H1 (cell line): ENCODE measurements at regions not wholly inside any gene's neighbourhood (a gene's known extent, or its start where the extent isn't known, plus 50 kb on each side); places are given as distances from the start of the nearest gene placed in this dataset.

Experiments
- CTCF ChIA-PET: fragments of 300-600 bp; sonication (Branson Sonifier 250); formaldehyde crosslinking; loops from one replicate; lab custom pipeline; 2021; ENCODE audit not compliant: partially characterized antibody; lab: Charles Lee
- POLR2A ChIA-PET: fragments of 300-600 bp; sonication (Branson Sonifier 250); formaldehyde crosslinking; loops from one replicate; lab custom pipeline; 2021; ENCODE audit warnings: inconsistent platforms; ENCODE audit not compliant: partially characterized antibody; lab: Charles Lee
- DNase-seq, 2 experiments: peaks; one replicate each; pipeline versions ENCODE4 v3.0.0 to v3.0.0-alpha.2; 2010 to 2022; ENCODE audit warnings: low spot score in 2 of 2, low read depth in 1 of 2, mixed read lengths in 1 of 2
- FAIRE-seq: peaks from 2 replicates; lab custom pipeline; 2011; peaks lifted over from hg19 to GRCh38; lab: Jason Lieb, UNC
- H2AFZ ChIP-seq: 2 replicates; pipeline ENCODE4 v1.8.1; 2012; ENCODE audit warnings: low read length, inconsistent platforms
- H2AK5ac ChIP-seq: 2 replicates; pipeline ENCODE4 v1.6.1; 2013; ENCODE audit warnings: low read depth, low read length
- H2BK120ac ChIP-seq: replicated peaks from 2 replicates; pipeline ENCODE3; 2013; ENCODE audit warnings: low read depth, low read length, inconsistent platforms
- H2BK12ac ChIP-seq: 2 replicates; pipeline ENCODE4 v1.6.1; 2013; ENCODE audit warnings: low read depth, low read length
- H2BK15ac ChIP-seq: 2 replicates; pipeline ENCODE4 v1.6.1; 2013; ENCODE audit warnings: low read length
- H2BK20ac ChIP-seq: 2 replicates; pipeline ENCODE4 v1.6.1; 2013; ENCODE audit warnings: low read length
- H2BK5ac ChIP-seq: 2 replicates; pipeline ENCODE4 v1.6.1; 2013; ENCODE audit warnings: low read depth, low read length
- H3K14ac ChIP-seq: 2 replicates; pipeline ENCODE4 v1.6.1; 2013; ENCODE audit warnings: inconsistent platforms; ENCODE audit not compliant: insufficient read length
- H3K18ac ChIP-seq: 2 replicates; pipeline ENCODE4 v1.6.1; 2013; ENCODE audit warnings: low read length; ENCODE audit errors: extremely low read depth
- H3K23ac ChIP-seq: 2 replicates; pipeline ENCODE4 v1.6.1; 2013; ENCODE audit warnings: inconsistent platforms; ENCODE audit not compliant: insufficient read length
- H3K23me2 ChIP-seq: 2 replicates; pipeline ENCODE4 v1.6.1; 2013; ENCODE audit warnings: low read depth, low read length
- H3K27ac ChIP-seq: 2 replicates; pipeline ENCODE4 v1.6.1; 2011; ENCODE audit warnings: low read depth, low read length, inconsistent platforms
- H3K27me3 ChIP-seq, 4 experiments: replicated peaks in 1 of 4; 1 replicate in 1 of 4; 2 replicates in 3 of 4; pipeline versions ENCODE4 v1.6.1 to v1.8.1; 2011 to 2013; ENCODE audit warnings: low read length in 3 of 4, mild to moderate bottlenecking in 3 of 4, inconsistent platforms in 2 of 4, mixed read lengths in 2 of 4, moderate library complexity in 1 of 4; ENCODE audit not compliant: control insufficient read depth in 3 of 4, insufficient read depth in 3 of 4; ENCODE audit errors: extremely low read depth in 1 of 4
- H3K36me3 ChIP-seq, 4 experiments: 2 replicates each; pipeline versions ENCODE4 v1.6.1 to v1.8.1; 2011 to 2013; ENCODE audit warnings: mild to moderate bottlenecking in 4 of 4, low read length in 3 of 4, moderate library complexity in 2 of 4, control low read depth in 1 of 4, inconsistent platforms in 1 of 4; ENCODE audit not compliant: insufficient read depth in 4 of 4, control insufficient read depth in 2 of 4
- H3K4ac ChIP-seq: replicated peaks from 2 replicates; pipeline ENCODE3; 2013; ENCODE audit warnings: low read length, low read depth, mixed read lengths, inconsistent platforms; ENCODE audit not compliant: insufficient read length
- H3K4me1 ChIP-seq, 4 experiments: replicated peaks in 1 of 4; 1 replicate in 1 of 4; 2 replicates in 3 of 4; pipeline versions ENCODE4 v1.6.1 to v1.8.1; 2011 to 2013; ENCODE audit warnings: low read length in 3 of 4, inconsistent platforms in 2 of 4, mixed read lengths in 1 of 4; ENCODE audit not compliant: insufficient read depth in 4 of 4, control insufficient read depth in 3 of 4
- H3K4me2 ChIP-seq, 2 experiments: 2 replicates each; pipeline versions ENCODE4 v1.6.1 to v1.8.1; 2011 to 2013; ENCODE audit warnings: low read depth in 2 of 2, low read length in 2 of 2, control low read depth in 1 of 2, inconsistent platforms in 1 of 2, mild to moderate bottlenecking in 1 of 2; ENCODE audit not compliant: insufficient read depth in 1 of 2
- H3K4me3 ChIP-seq, 4 experiments: fragments of 200-600, 300-600 bp in 1 of 4; sonication (generic), shearing (Covaris generic), sonication (Bioruptor Twin) in 1 of 4; 2 replicates each; pipeline versions ENCODE4 v1.5.1 to v1.8.1; 2011 to 2016; ENCODE audit warnings: low read length in 4 of 4, low read depth in 3 of 4, control low read depth in 2 of 4, inconsistent platforms in 2 of 4, mild to moderate bottlenecking in 2 of 4, mixed read lengths in 1 of 4, moderate library complexity in 1 of 4; ENCODE audit not compliant: insufficient read depth in 2 of 4; ENCODE audit errors: extremely low read depth in 1 of 4
- H3K56ac ChIP-seq: replicated peaks from 2 replicates; pipeline ENCODE3; 2013; ENCODE audit warnings: low read depth, mild to moderate bottlenecking, mixed read lengths, low read length, inconsistent platforms; ENCODE audit not compliant: insufficient read length
- H3K79me1 ChIP-seq: 2 replicates; pipeline ENCODE4 v1.6.1; 2013; ENCODE audit warnings: low read depth, low read length, control low read depth
- H3K79me2 ChIP-seq, 2 experiments: 2 replicates each; pipeline versions ENCODE4 v1.6.1 to v1.8.1; 2012 to 2013; ENCODE audit warnings: low read length in 2 of 2, mild to moderate bottlenecking in 2 of 2, inconsistent platforms in 1 of 2; ENCODE audit not compliant: insufficient read depth in 2 of 2, control insufficient read depth in 1 of 2
- H3K9ac ChIP-seq, 4 experiments: replicated peaks in 1 of 4; 1 replicate in 1 of 4; 2 replicates in 3 of 4; pipeline versions ENCODE4 v1.6.1 to v1.8.1; 2011 to 2013; ENCODE audit warnings: low read depth in 3 of 4, low read length in 3 of 4, control low read depth in 2 of 4, mild to moderate bottlenecking in 2 of 4, moderate library complexity in 2 of 4, inconsistent platforms in 1 of 4; ENCODE audit errors: extremely low read depth in 1 of 4
- H3K9me3 ChIP-seq, 2 experiments: 2 replicates each; pipeline versions ENCODE4 v1.6.1 to v1.8.1; 2012 to 2013; ENCODE audit warnings: mild to moderate bottlenecking in 2 of 2, moderate library complexity in 2 of 2, control low read depth in 1 of 2, inconsistent platforms in 1 of 2, low read depth in 1 of 2, low read length in 1 of 2, mixed read lengths in 1 of 2; ENCODE audit not compliant: insufficient read depth in 2 of 2
- H4K20me1 ChIP-seq, 2 experiments: replicated peaks in 1 of 2; 2 replicates each; pipeline versions ENCODE3 to v1.8.1; 2011 to 2013; ENCODE audit warnings: inconsistent platforms in 2 of 2, low read length in 2 of 2, mild to moderate bottlenecking in 1 of 2; ENCODE audit not compliant: insufficient read depth in 2 of 2, control insufficient read depth in 1 of 2
- H4K5ac ChIP-seq: 2 replicates; pipeline ENCODE4 v1.6.1; 2013; ENCODE audit warnings: low read length, low read depth, mixed read lengths, inconsistent platforms; ENCODE audit not compliant: insufficient read length
- H4K8ac ChIP-seq: 2 replicates; pipeline ENCODE4 v1.8.0; 2013; ENCODE audit warnings: mild to moderate bottlenecking, moderate library complexity, low read length, inconsistent platforms; ENCODE audit not compliant: insufficient read depth; ENCODE audit errors: extremely low read depth
- H4K91ac ChIP-seq: replicated peaks from 2 replicates; pipeline ENCODE3; 2013; ENCODE audit warnings: low read length, mixed read lengths, inconsistent platforms; ENCODE audit not compliant: insufficient read length
- CREB1 ChIP-seq: IDR thresholded peaks from 2 replicates; pipeline ENCODE4 v1.6.1; 2012; ENCODE audit warnings: inconsistent platforms
- JUND ChIP-seq: IDR thresholded peaks from 2 replicates; pipeline ENCODE4 v1.6.1; 2011; ENCODE audit warnings: mild to moderate bottlenecking, improper control_type of control experiment, low read length
- SIN3A ChIP-seq, 2 experiments: IDR thresholded peaks in 1 of 2; conservative IDR thresholded peaks in 1 of 2; 2 replicates each; pipeline ENCODE4 v1.6.1; 2011 to 2012; ENCODE audit warnings: low read length in 2 of 2, improper control_type of control experiment in 1 of 2, low read depth in 1 of 2, mild to moderate bottlenecking in 1 of 2
- SP4 ChIP-seq: IDR thresholded peaks from 2 replicates; pipeline ENCODE4 v1.6.1; 2012; ENCODE audit warnings: low read length, inconsistent platforms
- TBP ChIP-seq: IDR thresholded peaks from 2 replicates; pipeline ENCODE4 v1.6.1; 2011; ENCODE audit warnings: low read depth, low read length, improper control_type of control experiment
- WGBS, 2 experiments: shearing (Covaris generic) in 1 of 2; methylation state at CpG; one replicate each; pipeline versions ENCODE4 v1.1.6 to v1.1.7; 2013 to 2015; ENCODE audit warnings: low lambda C conversion rate in 2 of 2, mixed read lengths in 2 of 2, inconsistent platforms in 1 of 2, low coverage in 1 of 2, missing lambda C conversion rate in 1 of 2; ENCODE audit not compliant: insufficient replicate concordance in 2 of 2, insufficient coverage in 1 of 2, insufficient read length in 1 of 2; ENCODE audit errors: extremely low coverage in 1 of 2, missing lambda C conversion rate in 1 of 2; 5-methylcytosine and 5-hydroxymethylcytosine counted together

GRCh38 chr16:5709889-5710288, 612.3 kb upstream of the EEF2KMT start:
- Histone ChIP-seq H3K36me3 (no peaks in the 10 kb centered on the region), H3K4me1 (no peaks in the 10 kb centered on the region), H2BK12ac (no peak overlapping the region), H4K5ac (no peak overlapping the region), H3K4me3 (no peak overlapping the region), H2AK5ac (no peak overlapping the region), H3K4ac (no peak overlapping the region), H3K23ac (no peak overlapping the region), H3K79me2 (no peaks in the 10 kb centered on the region), H3K9me3 (no peaks in the 10 kb centered on the region), H3K14ac (no peak overlapping the region), H4K20me1 (peaks cover 0 to 2% of the 10 kb centered on the region in 2 experiments), H3K27me3 (no peaks in the 10 kb centered on the region), H4K8ac (no peak overlapping the region), H3K18ac (no peak overlapping the region), H2AFZ (no peak overlapping the region), H2BK120ac (no peak overlapping the region), H3K56ac (no peak overlapping the region), H3K4me2 (no peak overlapping the region), H3K23me2 (no peaks in the 10 kb centered on the region), H2BK5ac (no peak overlapping the region), H3K27ac (no peak overlapping the region), H2BK15ac (no peak overlapping the region), H3K79me1 (no peaks in the 10 kb centered on the region), H2BK20ac (no peak overlapping the region), H3K9ac (no peak overlapping the region), H4K91ac (no peak overlapping the region)
- TF ChIP-seq TBP (no peak), SP4 (no peak), SIN3A (conservative IDR thresholded peaks at IDR 0.05 in 1 of 2, IDR thresholded peaks at IDR 0.05 in 1 of 2; ENCODE audit: low read depth in 1 of 2, low read length in 2 of 2) (peak in 1 of 2 experiments; percentile 44; a peak in 1 of 4 replicates), JUND (no peak), CREB1 (no peak)
- ChIA-PET CTCF (interaction anchor here (1.2 to 1.4 kb wide), 2 partner anchors 10 to 11 kb away, joined by 3 read pairs; no protein-coding TSS in a partner anchor), POLR2A (no interaction called here)
- WGBS, 2 experiments = 67% methylated on average over 6 of the region's 6 CpGs; no CpG with 5 or more reads in 1 of the 2 experiments
- FAIRE-seq (no peak), DNase-seq (peak; percentile 19 to 72)
